Common myeloid progenitor, CD34-positive (primary cell): ENCODE measurements at regions not wholly inside any gene's neighbourhood (a gene's known extent, or its start where the extent isn't known, plus 50 kb on each side); places are given as distances from the start of the nearest gene placed in this dataset.
"Not testable (repeated sequence)": the region's sequence is repeated elsewhere in the genome, so short reads cannot be mapped to it uniquely, and the experiment has no call there.

Experiments used
- CTCF ChIA-PET: fragments of 350-600 bp; sonication (Branson Sonifier 250); formaldehyde crosslinking; loops from one replicate; lab custom pipeline; 2021; ENCODE audit warnings: antibody characterized with exemption; lab: Charles Lee
- POLR2A ChIA-PET: fragments of 350-600 bp; sonication (Branson Sonifier 250); formaldehyde crosslinking; loops from one replicate; lab custom pipeline; 2021; ENCODE audit warnings: antibody characterized with exemption; lab: Charles Lee
- DNase-seq, 3 donors: peaks; one replicate each; pipeline versions ENCODE4 v3.0.0 to v3.0.0-alpha.2; 2013
- H3K27ac ChIP-seq, 2 experiments: 1 replicate in 1 of 2; 2 replicates in 1 of 2; pipeline ENCODE4 v1.7.0; 2013; ENCODE audit warnings: inconsistent platforms in 2 of 2, low read length in 2 of 2, mild to moderate bottlenecking in 2 of 2, low read depth in 1 of 2, moderate library complexity in 1 of 2; ENCODE audit not compliant: severe bottlenecking in 2 of 2, insufficient read depth in 1 of 2, poor library complexity in 1 of 2
- H3K27me3 ChIP-seq, 5 experiments: replicated peaks in 2 of 5; 1 replicate in 3 of 5; 2 replicates in 2 of 5; pipeline versions ENCODE4 v1.6.1 to v1.7.0; 2013; ENCODE audit warnings: low read length in 4 of 5, mild to moderate bottlenecking in 2 of 5, moderate library complexity in 2 of 5, inconsistent platforms in 1 of 5; ENCODE audit not compliant: insufficient read depth in 5 of 5, control insufficient read depth in 4 of 5
- H3K36me3 ChIP-seq, 4 experiments: 1 replicate in 2 of 4; 2 replicates in 2 of 4; pipeline versions ENCODE4 v1.6.1 to v1.7.0; 2013; ENCODE audit warnings: low read length in 3 of 4, control low read depth in 1 of 4, mild to moderate bottlenecking in 1 of 4; ENCODE audit not compliant: control insufficient read depth in 4 of 4, insufficient read depth in 4 of 4
- H3K4me1 ChIP-seq, 4 experiments: 1 replicate in 3 of 4; 2 replicates in 1 of 4; pipeline versions ENCODE4 v1.6.1 to v1.7.1; 2013; ENCODE audit warnings: low read length in 3 of 4, mild to moderate bottlenecking in 3 of 4, control low read depth in 1 of 4, inconsistent platforms in 1 of 4, moderate library complexity in 1 of 4; ENCODE audit not compliant: control insufficient read depth in 4 of 4, insufficient read depth in 4 of 4; ENCODE audit errors: control extremely low read depth in 1 of 4
- H3K4me3 ChIP-seq, 7 experiments: 1 replicate in 4 of 7; 2 replicates in 3 of 7; pipeline versions ENCODE4 v1.5.1 to v1.7.0; 2013; ENCODE audit warnings: mild to moderate bottlenecking in 7 of 7, low read length in 6 of 7, moderate library complexity in 6 of 7, inconsistent platforms in 2 of 7, low read depth in 2 of 7, control low read depth in 1 of 7; ENCODE audit not compliant: insufficient read depth in 4 of 7, control insufficient read depth in 1 of 7; ENCODE audit errors: extremely low read depth in 1 of 7
- H3K9me3 ChIP-seq, 5 experiments: 1 replicate in 4 of 5; 2 replicates in 1 of 5; pipeline versions ENCODE4 v1.6.1 to v1.7.1; 2013; ENCODE audit warnings: low read length in 4 of 5, mild to moderate bottlenecking in 2 of 5, inconsistent platforms in 1 of 5, low read depth in 1 of 5, moderate library complexity in 1 of 5; ENCODE audit not compliant: control insufficient read depth in 4 of 5, insufficient read depth in 2 of 5; ENCODE audit errors: control extremely low read depth in 1 of 5
- WGBS: methylation state at CpG from one replicate; pipeline ENCODE4 v1.1.5; 2013; ENCODE audit not compliant: insufficient coverage; 5-methylcytosine and 5-hydroxymethylcytosine counted together

GRCh38 chr3:174548841-174549623 lies 310.1 kb upstream of the NAALADL2 start:
- Histone ChIP-seq H3K27me3 (no peaks in the 10 kb centered on the region), H3K4me1 (peaks cover 0 to 7% (median 5%) of the 10 kb centered on the region in 4 experiments), H3K36me3 (no peaks in the 10 kb centered on the region), H3K4me3 (no peak overlapping the region), H3K27ac (no peak overlapping the region), H3K9me3 (no peaks in the 10 kb centered on the region)
- ChIA-PET CTCF (interaction anchor here (1.9 kb wide), 1 partner anchor 8 kb away, joined by 4 read pairs; no protein-coding TSS in a partner anchor), POLR2A (no interaction called here)
- WGBS = 94% methylated on average over 3 of the region's 4 CpGs
- DNase-seq = no peak

GRCh38 chr3:174581558-174581957 lies 277.6 kb upstream of the NAALADL2 start:
- H3K27me3 ChIP-seq = no peaks in the 10 kb centered on the region
- peaks cover 0 to 3% (median 0%) of the 10 kb centered on the region in 5 experiments for H3K9me3 ChIP-seq
- POLR2A ChIA-PET = no interaction called here
- CTCF ChIA-PET = no interaction called here
- H3K27ac ChIP-seq = no peak overlapping the region
- H3K36me3 ChIP-seq = no peaks in the 10 kb centered on the region
- no peaks in the 10 kb centered on the region for H3K4me1 ChIP-seq
- no peak overlapping the region for H3K4me3 ChIP-seq
- DNase-seq = no peak
- 95% methylated on average over 3 of the region's 5 CpGs for WGBS

GRCh38 chr3:174583396-174583795 lies 275.7 kb upstream of the NAALADL2 start:
- POLR2A ChIA-PET = no interaction called here
- Histone ChIP-seq H3K36me3 (no peaks in the 10 kb centered on the region), H3K27ac (no peak overlapping the region), H3K9me3 (peaks cover 0 to 3% (median 0%) of the 10 kb centered on the region in 5 experiments), H3K4me3 (no peak overlapping the region), H3K27me3 (no peaks in the 10 kb centered on the region), H3K4me1 (no peaks in the 10 kb centered on the region)
- CTCF ChIA-PET = no interaction called here
- WGBS = no CpG with 5 or more reads among the region's 1 CpG
- DNase-seq = no peak

DNA sequence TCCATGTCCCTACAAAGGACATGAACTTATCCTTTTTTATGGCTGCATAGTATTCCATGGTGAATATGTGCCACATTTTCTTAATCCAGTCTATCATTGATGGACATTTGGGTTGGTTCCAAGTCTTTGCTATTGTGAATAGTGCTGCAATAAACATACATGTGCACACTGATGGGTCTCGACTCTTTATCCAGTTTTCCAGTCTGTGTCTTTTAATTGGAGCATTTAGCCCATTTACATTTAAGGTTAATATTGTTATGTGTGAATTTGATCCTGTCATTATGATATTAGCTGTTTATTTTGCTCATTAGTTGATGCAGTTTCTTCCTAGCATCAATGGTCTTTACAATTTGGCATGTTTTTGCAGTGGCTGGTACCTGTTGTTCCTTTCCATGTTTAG lies 272.0 kb upstream of the NAALADL2 start:
- H3K27ac ChIP-seq, CTCF ChIA-PET, H3K27me3 ChIP-seq, DNase-seq, H3K4me1 ChIP-seq, H3K36me3 ChIP-seq, H3K9me3 ChIP-seq, H3K4me3 ChIP-seq, POLR2A ChIA-PET: not testable (repeated sequence)
- WGBS = no CpG with 5 or more reads among the region's 1 CpG

GRCh38 chr3:174596447-174596982 lies 262.6 kb upstream of the NAALADL2 start:
- no peaks in the 10 kb centered on the region for H3K27me3 ChIP-seq
- H3K36me3 ChIP-seq = no peaks in the 10 kb centered on the region
- peaks cover 2 to 11% (median 6%) of the 10 kb centered on the region in 4 experiments for H3K4me1 ChIP-seq
- ChIA-PET POLR2A (no interaction called here), CTCF (no interaction called here)
- no peak overlapping the region for H3K27ac ChIP-seq
- peak in 2 of 3 donors; percentile 45 to 64 for DNase-seq
- WGBS = no CpG with 5 or more reads among the region's 2 CpGs
- H3K4me3 ChIP-seq = no peak overlapping the region
- H3K9me3 ChIP-seq = no peaks in the 10 kb centered on the region

DNA sequence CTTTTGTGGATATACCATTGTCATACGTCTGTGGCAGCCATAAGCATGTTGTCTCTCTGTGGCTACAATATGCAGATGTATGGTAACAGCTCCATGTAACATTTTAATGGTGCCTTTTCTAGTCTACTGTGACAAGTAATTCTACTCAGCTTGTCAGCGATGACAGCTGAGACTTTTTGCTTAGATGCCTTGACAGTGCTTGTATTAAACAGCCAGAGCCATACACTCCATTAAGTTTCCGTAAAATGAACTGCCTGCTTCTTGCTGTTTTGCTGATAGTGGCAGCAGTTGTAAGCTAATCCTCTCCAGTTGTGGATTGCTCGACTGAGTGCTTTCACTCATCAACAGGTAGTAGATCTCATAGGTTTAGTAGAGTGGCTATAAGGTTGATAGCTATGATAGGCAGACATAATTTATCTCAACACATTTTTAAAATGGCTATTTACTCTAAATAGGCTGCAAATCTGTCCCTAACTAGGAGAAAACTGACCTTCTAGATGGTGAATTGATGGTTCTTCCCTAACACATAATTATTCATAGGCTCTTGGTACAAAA lies 260.2 kb upstream of the NAALADL2 start:
- CTCF ChIA-PET = no interaction called here
- peaks cover 2 to 11% (median 6%) of the 10 kb centered on the region in 4 experiments for H3K4me1 ChIP-seq
- H3K27me3 ChIP-seq = no peaks in the 10 kb centered on the region
- 67% methylated on average over 2 of the region's 4 CpGs for WGBS
- POLR2A ChIA-PET = no interaction called here
- no peak overlapping the region for H3K27ac ChIP-seq
- H3K36me3 ChIP-seq = no peaks in the 10 kb centered on the region
- H3K4me3 ChIP-seq = no peak overlapping the region
- H3K9me3 ChIP-seq = peaks cover 0 to 5% (median 0%) of the 10 kb centered on the region in 5 experiments
- DNase-seq = no peak

- Histone ChIP-seq H3K9me3 (no peaks in the 10 kb centered on the region), H3K27ac (no peak overlapping the region), H3K36me3 (no peaks in the 10 kb centered on the region), H3K4me3 (no peak overlapping the region), H3K27me3 (no peaks in the 10 kb centered on the region), H3K4me1 (peaks cover 0 to 6% (median 2%) of the 10 kb centered on the region in 4 experiments)
- WGBS = 100% methylated on average over 1 of the region's 1 CpG
- POLR2A ChIA-PET = no interaction called here
- DNase-seq = no peak
- CTCF ChIA-PET = no interaction called here
Measured at GRCh38 chr3:174613173-174613572, 246.0 kb upstream of the NAALADL2 start.
